Lower leg skin (tissue), 3 donors: ENCODE measurements at regions not wholly inside any gene's neighbourhood (a gene's known extent, or its start where the extent isn't known, plus 50 kb on each side); places are given as distances from the start of the nearest gene placed in this dataset.

Experiments used
- POLR2A ChIP-seq, 2 donors: fragments of 450-650 bp; IDR thresholded peaks; one replicate each; pipeline ENCODE4 v1.6.1; 2016 to 2017; ENCODE audit warnings: antibody characterized with exemption in 2 of 2, mild to moderate bottlenecking in 1 of 2, moderate library complexity in 1 of 2
- TF ChIP-seq, protein P1 (sequence below), 3 donors: fragments of 450-650 bp; IDR thresholded peaks; one replicate each; pipeline ENCODE4 v1.5.1; 2016; ENCODE audit warnings: antibody characterized with exemption in 3 of 3, mild to moderate bottlenecking in 3 of 3, moderate library complexity in 2 of 3

DNA sequence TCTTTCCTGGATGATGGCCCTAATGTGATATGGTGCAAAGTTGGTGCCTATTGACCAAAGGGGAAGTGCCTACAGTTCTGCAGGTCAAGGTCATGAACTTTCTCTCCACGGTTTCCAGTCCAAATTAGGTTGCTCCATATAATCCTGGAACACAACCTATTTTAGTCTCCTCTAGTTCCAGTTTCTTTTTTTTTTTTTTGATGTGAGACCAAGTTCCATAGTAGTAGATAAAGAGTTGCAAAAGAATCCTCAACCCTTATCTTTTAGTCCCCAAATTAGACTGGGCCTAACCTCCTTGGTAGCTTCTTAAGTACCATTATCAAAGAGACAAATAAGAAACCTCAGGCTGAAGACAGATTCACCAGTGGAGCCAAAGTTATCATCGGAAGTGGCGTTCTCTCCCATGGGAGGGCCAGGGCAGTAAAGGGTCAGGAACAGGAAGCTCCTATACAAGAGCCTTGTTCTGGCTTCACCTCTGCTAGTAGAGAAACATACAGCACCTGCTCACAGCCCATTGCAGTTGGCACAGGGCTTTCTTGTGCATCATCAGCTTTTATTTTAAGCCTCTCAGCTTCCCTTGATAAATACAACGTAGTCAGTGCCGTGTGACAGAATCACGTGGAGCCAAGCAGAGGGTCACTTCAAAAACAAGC is 132.2 kb upstream of the RREB1 start:
- TF ChIP-seq, protein P1, sequence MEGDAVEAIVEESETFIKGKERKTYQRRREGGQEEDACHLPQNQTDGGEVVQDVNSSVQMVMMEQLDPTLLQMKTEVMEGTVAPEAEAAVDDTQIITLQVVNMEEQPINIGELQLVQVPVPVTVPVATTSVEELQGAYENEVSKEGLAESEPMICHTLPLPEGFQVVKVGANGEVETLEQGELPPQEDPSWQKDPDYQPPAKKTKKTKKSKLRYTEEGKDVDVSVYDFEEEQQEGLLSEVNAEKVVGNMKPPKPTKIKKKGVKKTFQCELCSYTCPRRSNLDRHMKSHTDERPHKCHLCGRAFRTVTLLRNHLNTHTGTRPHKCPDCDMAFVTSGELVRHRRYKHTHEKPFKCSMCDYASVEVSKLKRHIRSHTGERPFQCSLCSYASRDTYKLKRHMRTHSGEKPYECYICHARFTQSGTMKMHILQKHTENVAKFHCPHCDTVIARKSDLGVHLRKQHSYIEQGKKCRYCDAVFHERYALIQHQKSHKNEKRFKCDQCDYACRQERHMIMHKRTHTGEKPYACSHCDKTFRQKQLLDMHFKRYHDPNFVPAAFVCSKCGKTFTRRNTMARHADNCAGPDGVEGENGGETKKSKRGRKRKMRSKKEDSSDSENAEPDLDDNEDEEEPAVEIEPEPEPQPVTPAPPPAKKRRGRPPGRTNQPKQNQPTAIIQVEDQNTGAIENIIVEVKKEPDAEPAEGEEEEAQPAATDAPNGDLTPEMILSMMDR (IDR thresholded peaks at IDR 0.05): no peak
- TF ChIP-seq POLR2A (IDR thresholded peaks at IDR 0.05): no peak
